Sciatic nerve (tissue), 2 donors: ENCODE measurements at regions not wholly inside any gene's neighbourhood (a gene's known extent, or its start where the extent isn't known, plus 50 kb on each side); places are given as distances from the start of the nearest gene placed in this dataset.
"Not testable (repeated sequence)": the region's sequence is repeated elsewhere in the genome, so short reads cannot be mapped to it uniquely, and the experiment has no call there.

Experiments used
- ATAC-seq: fragments of 200-7000 bp; cut with Tn5 transposase; one replicate; pipeline ENCODE4 v1.9.1; 2020; ENCODE audit warnings: mild to moderate bottlenecking, moderate library complexity
- DNase-seq: peaks from one replicate; pipeline ENCODE4 v3.0.0-alpha.2; 2020; ENCODE audit warnings: low spot score
- intact Hi-C: fragments of 100-400 bp; cut with DNase I; formaldehyde crosslinking; loops from one replicate; pipeline ENCODE4 v1.14.2; 2022
- donor health status: DM: no; HTN: no; CAD: no.
- donor health status: DM: no; HTN: no; CAD: no.

- no peak for DNase-seq
- intact Hi-C loops = no loop called here
- no peak for ATAC-seq
Measured at GRCh38 chr2:41000374-41000773, 548.5 kb upstream of the SLC8A1 start.

GRCh38 chr2:41000906-41001305 is 549.0 kb upstream of the SLC8A1 start:
- intact Hi-C loops = no loop called here
- no peak for DNase-seq
- ATAC-seq = no peak

- intact Hi-C loops = no loop called here
- no peak for DNase-seq
- ATAC-seq = no peak
Measured at GRCh38 chr2:41004700-41005099, 552.8 kb upstream of the SLC8A1 start.

GRCh38 chr2:41020358-41020757 is 568.5 kb upstream of the SLC8A1 start:
- no peak for DNase-seq
- ATAC-seq = peak; percentile 92
- intact Hi-C loops = no loop called here

GRCh38 chr2:41024816-41025215 is 572.9 kb upstream of the SLC8A1 start:
- intact Hi-C loops = no loop called here
- no peak for ATAC-seq
- DNase-seq = no peak

- intact Hi-C loops = no loop called here
- no peak for DNase-seq
- no peak for ATAC-seq
Measured at GRCh38 chr2:41026613-41027012, 574.7 kb upstream of the SLC8A1 start.

GRCh38 chr2:41027095-41027494 is 575.2 kb upstream of the SLC8A1 start:
- ATAC-seq = no peak
- intact Hi-C loops = no loop called here
- no peak for DNase-seq

GRCh38 chr2:41031282-41031681 is 579.4 kb upstream of the SLC8A1 start:
- intact Hi-C loops = no loop called here
- ATAC-seq = no peak
- no peak for DNase-seq

- ATAC-seq (no peak), DNase-seq (no peak)
- intact Hi-C loops = no loop called here
Measured at GRCh38 chr2:41032715-41033114, 580.8 kb upstream of the SLC8A1 start.

GRCh38 chr2:41033127-41033526 is 581.2 kb upstream of the SLC8A1 start:
- no peak for DNase-seq
- intact Hi-C loops = no loop called here
- ATAC-seq = no peak

- ATAC-seq (no peak), DNase-seq (no peak)
- intact Hi-C loops = no loop called here
Measured at GRCh38 chr2:41038408-41038807, 586.5 kb upstream of the SLC8A1 start.

- DNase-seq, intact Hi-C loops, ATAC-seq: not testable (repeated sequence)
Measured at GRCh38 chr2:41039750-41040149, 587.9 kb upstream of the SLC8A1 start.

GRCh38 chr2:41040782-41041520 is 589.1 kb upstream of the SLC8A1 start:
- DNase-seq (no peak), ATAC-seq (no peak)
- intact Hi-C loops = no loop called here

GRCh38 chr2:41042343-41042742 is 590.5 kb upstream of the SLC8A1 start:
- DNase-seq (no peak), ATAC-seq (no peak)
- intact Hi-C loops = no loop called here

GRCh38 chr2:41061356-41061755 is 609.5 kb upstream of the SLC8A1 start:
- peak; percentile 96 for ATAC-seq
- intact Hi-C loops = no loop called here

GRCh38 chr2:41062336-41062735 is 610.4 kb upstream of the SLC8A1 start:
- ATAC-seq (no peak), DNase-seq (no peak)
- intact Hi-C loops = no loop called here

More at GRCh38 chr2:41061356-41061755, 609.5 kb upstream of the SLC8A1 start:
- DNase-seq = no peak

- DNase-seq (no peak), ATAC-seq (no peak)
- intact Hi-C loops = no loop called here
Measured at GRCh38 chr2:41066168-41066567, 614.3 kb upstream of the SLC8A1 start.

GRCh38 chr2:41068740-41069139 is 616.9 kb upstream of the SLC8A1 start:
- ATAC-seq (no peak), DNase-seq (no peak)
- intact Hi-C loops = no loop called here

GRCh38 chr2:41078341-41078740 is 626.5 kb upstream of the SLC8A1 start:
- intact Hi-C loops = no loop called here
- ATAC-seq (no peak), DNase-seq (no peak)

GRCh38 chr2:41079011-41079410 is 627.1 kb upstream of the SLC8A1 start:
- ATAC-seq (no peak), DNase-seq (no peak)
- intact Hi-C loops = no loop called here

- DNase-seq (no peak), ATAC-seq (no peak)
- intact Hi-C loops = no loop called here
Measured at GRCh38 chr2:41084321-41084720, 632.4 kb upstream of the SLC8A1 start.
